Stomach (tissue), 4 donors: ENCODE measurements at regions not wholly inside any gene's neighbourhood (a gene's known extent, or its start where the extent isn't known, plus 50 kb on each side); places are given as distances from the start of the nearest gene placed in this dataset.

ENCODE experiments used
- EP300 ChIP-seq: sonication (generic); formaldehyde crosslinking; IDR thresholded peaks from one replicate; pipeline ENCODE4 v1.6.1; 2017; ENCODE audit warnings: antibody characterized with exemption
- POLR2A ChIP-seq, 4 donors: fragments of 450-650 bp; IDR thresholded peaks; one replicate each; pipeline ENCODE4 v1.6.1; 2016; ENCODE audit warnings: antibody characterized with exemption in 4 of 4, control low read depth in 2 of 4, mild to moderate bottlenecking in 1 of 4, moderate library complexity in 1 of 4
- POLR2AphosphoS5 ChIP-seq, 3 donors: sonication (generic); formaldehyde crosslinking; IDR thresholded peaks; one replicate each; pipeline ENCODE4 v1.6.1; 2016; ENCODE audit warnings: antibody characterized with exemption in 3 of 3
- TF ChIP-seq, protein P1 (sequence below), 7 experiments: fragments of 450-650 bp in 4 of 7; fragments of 200-600 bp in 3 of 7; sonication (generic) in 3 of 7; IDR thresholded peaks; one replicate each; pipeline ENCODE4 v1.5.1; 2016 to 2019; ENCODE audit warnings: antibody characterized with exemption in 7 of 7, control low read depth in 2 of 7, mild to moderate bottlenecking in 1 of 7

DNA sequence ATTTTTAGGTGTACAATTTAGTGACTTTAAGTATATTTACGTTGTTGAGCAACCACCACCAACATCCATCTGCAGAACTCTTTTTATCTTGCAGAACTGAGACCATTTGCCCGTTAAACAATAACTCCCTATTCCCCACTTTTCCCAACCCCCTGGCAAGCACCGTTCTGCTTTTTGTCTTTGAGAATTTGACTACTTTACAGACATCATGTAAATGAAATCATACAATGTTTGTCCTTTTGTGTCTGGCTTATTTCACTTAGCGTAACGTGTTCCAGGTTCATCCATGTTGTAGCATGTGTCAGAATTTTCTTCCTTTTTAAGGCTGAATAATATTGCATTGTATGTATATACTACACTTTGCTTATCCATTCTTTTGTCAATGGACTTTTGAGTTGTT, 201.5 kb downstream of the DACT1 start:
- TF ChIP-seq POLR2A (IDR thresholded peaks at IDR 0.05) (no peak), EP300 (no peak), POLR2AphosphoS5 (IDR thresholded peaks at IDR 0.05) (no peak)
- TF ChIP-seq, protein P1, sequence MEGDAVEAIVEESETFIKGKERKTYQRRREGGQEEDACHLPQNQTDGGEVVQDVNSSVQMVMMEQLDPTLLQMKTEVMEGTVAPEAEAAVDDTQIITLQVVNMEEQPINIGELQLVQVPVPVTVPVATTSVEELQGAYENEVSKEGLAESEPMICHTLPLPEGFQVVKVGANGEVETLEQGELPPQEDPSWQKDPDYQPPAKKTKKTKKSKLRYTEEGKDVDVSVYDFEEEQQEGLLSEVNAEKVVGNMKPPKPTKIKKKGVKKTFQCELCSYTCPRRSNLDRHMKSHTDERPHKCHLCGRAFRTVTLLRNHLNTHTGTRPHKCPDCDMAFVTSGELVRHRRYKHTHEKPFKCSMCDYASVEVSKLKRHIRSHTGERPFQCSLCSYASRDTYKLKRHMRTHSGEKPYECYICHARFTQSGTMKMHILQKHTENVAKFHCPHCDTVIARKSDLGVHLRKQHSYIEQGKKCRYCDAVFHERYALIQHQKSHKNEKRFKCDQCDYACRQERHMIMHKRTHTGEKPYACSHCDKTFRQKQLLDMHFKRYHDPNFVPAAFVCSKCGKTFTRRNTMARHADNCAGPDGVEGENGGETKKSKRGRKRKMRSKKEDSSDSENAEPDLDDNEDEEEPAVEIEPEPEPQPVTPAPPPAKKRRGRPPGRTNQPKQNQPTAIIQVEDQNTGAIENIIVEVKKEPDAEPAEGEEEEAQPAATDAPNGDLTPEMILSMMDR (IDR thresholded peaks at IDR 0.05) = no peak
